Activated naive CD8-positive, alpha-beta T cell treated with anti-CD3 and anti-CD28 coated beads, Interleukin-2, amount 50 U/mL, for 16 hours (primary cell): ENCODE measurements at regions not wholly inside any gene's neighbourhood (a gene's known extent, or its start where the extent isn't known, plus 50 kb on each side); places are given as distances from the start of the nearest gene placed in this dataset.
"Not testable (repeated sequence)": the region's sequence is repeated elsewhere in the genome, so short reads cannot be mapped to it uniquely, and the experiment has no call there.

Experiments used
- DNase-seq: peaks from one replicate; pipeline ENCODE4 v3.0.0-alpha.2; 2020; ENCODE audit warnings: low read depth, low spot score

DNA sequence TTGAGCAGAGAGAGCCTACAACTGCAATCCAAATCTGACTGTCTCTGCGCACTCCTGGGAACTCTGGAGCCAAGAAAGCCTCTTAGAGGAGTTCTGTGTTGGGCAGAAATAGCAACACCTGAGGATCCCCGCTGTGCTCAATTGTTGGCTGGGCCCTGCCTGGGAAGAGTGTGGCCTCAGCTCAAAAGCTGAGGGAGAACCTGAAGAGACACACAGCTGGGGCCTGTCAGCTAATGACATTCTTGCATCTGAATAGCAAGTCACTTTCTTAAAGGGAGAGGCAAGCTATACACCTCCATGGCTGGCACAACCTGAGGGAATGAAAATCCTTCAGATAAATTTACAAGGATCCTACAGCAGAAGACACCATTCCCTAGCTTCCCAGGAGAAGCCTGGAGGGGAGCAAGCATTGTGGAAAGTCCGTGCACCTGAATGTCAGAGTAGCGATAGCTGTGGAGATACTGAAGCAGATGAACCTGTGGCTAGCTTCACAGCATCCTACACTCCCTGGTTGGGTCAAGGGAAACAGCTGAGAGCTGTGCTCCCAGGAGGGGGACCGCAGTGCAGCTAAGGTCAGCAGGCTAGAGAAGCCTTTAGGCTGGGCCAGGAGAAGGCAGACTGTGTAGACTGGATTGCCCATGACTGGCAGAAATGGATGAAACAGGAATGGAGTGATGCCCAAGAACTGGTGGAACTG lies 159.9 kb upstream of the PFN2 start:
- DNase-seq = no peak

- no peak for DNase-seq
Measured at GRCh38 chr3:150129166-150129565, 158.5 kb upstream of the PFN2 start.

DNA sequence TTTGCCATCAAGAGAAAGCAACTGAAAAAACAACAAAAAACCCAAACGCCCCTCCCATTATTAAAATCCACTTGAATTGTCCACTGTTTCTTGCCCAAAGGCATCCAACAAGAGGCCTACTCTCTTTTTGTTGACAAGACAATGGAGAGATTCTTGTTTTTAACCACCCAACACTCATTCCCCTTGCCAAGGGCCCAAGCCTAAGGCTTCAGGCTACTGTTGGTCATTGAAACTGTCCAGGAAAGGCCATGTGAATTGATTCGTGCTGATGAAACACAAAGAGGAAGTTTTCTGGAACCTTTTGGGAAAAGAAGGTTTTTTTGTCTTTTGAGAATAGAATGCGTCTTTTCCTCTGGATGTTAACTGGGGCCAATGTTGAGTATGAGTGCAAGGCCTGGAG lies 157.4 kb upstream of the PFN2 start:
- DNase-seq = no peak

- no peak for DNase-seq
Measured at GRCh38 chr3:150127011-150127490, 156.4 kb upstream of the PFN2 start.

DNA sequence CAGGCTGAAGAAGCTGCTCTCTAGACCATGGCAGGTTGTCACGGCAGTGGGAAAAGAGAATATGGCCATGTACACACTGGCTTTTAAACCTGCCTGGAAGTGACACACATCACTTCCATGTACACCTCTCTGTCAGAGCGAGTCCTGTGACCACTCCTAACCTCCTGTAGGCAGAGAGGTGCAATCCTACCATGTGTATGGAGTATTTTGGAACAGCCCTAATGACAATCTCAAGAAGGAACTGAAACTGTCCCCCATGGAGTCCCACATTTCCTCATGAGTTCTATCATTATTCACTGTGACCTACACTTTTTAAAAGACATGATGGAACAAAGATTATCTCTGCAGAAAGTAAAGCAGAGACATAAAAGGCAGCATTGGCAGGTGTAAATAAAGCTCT lies 153.4 kb upstream of the PFN2 start:
- DNase-seq = no peak

GRCh38 chr3:150123249-150123648 lies 152.6 kb upstream of the PFN2 start:
- DNase-seq = not testable (repeated sequence)

GRCh38 chr3:150118219-150118618 lies 147.5 kb upstream of the PFN2 start:
- DNase-seq = no peak

GRCh38 chr3:150117076-150117475 lies 146.4 kb upstream of the PFN2 start:
- no peak for DNase-seq

- DNase-seq = no peak
Measured at GRCh38 chr3:150116196-150116595, 145.5 kb upstream of the PFN2 start.

GRCh38 chr3:150114873-150115540 lies 144.3 kb upstream of the PFN2 start:
- DNase-seq = no peak

GRCh38 chr3:150114273-150114672 lies 143.6 kb upstream of the PFN2 start:
- DNase-seq = no peak

- no peak for DNase-seq
Measured at GRCh38 chr3:150110097-150110496, 139.4 kb upstream of the PFN2 start.

GRCh38 chr3:150107429-150108175 lies 136.9 kb upstream of the PFN2 start:
- no peak for DNase-seq

- DNase-seq = no peak
Measured at GRCh38 chr3:150106740-150107428, 136.2 kb upstream of the PFN2 start.

GRCh38 chr3:150105886-150106612 lies 135.4 kb upstream of the PFN2 start:
- DNase-seq = no peak

- DNase-seq = no peak
Measured at GRCh38 chr3:150105025-150105424, 134.3 kb upstream of the PFN2 start.

- no peak for DNase-seq
Measured at GRCh38 chr3:150104564-150104963, 133.9 kb upstream of the PFN2 start.

DNA sequence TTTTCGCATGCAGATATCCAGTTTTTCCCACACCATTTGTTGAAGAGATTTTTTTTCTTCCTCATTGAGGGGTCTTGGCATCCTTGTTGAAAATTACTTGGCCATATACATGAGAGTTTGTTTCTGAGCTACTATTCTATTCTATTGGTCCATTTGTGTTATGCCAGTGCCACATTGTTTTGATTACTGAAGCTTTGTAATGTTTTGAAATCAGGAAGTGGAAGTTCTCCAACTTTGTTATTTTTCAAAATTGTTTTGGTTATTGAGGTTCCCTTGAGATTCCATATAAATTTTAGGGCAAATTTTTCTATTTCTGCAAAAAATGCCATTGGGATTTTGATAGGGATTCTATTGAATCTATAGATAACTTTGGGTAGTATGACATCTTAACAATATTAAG lies 130.3 kb upstream of the PFN2 start:
- no peak for DNase-seq

- no peak for DNase-seq
Measured at GRCh38 chr3:150098621-150099020, 127.9 kb upstream of the PFN2 start.

DNA sequence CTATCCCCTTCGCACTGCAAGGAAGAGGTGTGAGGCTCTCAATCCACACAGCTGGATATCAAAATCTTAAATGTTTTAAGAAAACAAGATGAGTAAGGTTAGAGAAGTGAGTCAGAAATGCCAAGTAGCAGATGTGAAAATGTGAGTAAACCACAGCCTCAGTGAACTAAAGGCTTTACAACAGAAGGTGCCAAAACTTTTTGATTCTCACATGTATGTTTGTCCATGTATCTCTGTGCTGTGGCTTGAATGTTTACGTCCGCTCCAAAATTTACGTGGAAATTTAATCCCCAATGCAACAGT lies 126.8 kb upstream of the PFN2 start:
- DNase-seq = no peak
